H9 (cell line): ENCODE measurements at regions not wholly inside any gene's neighbourhood (a gene's known extent, or its start where the extent isn't known, plus 50 kb on each side); places are given as distances from the start of the nearest gene placed in this dataset.

Experiments
- DNase-seq: peaks from one replicate; pipeline ENCODE4 v3.0.0-alpha.2; 2017
- H2AFZ ChIP-seq: one replicate; pipeline ENCODE4 v1.6.1; 2013; ENCODE audit warnings: mild to moderate bottlenecking, low read length, control low read depth, moderate library complexity
- H2AK5ac ChIP-seq: 2 replicates; pipeline ENCODE4 v1.6.1; 2013; ENCODE audit warnings: low read length, control low read depth, mixed read lengths; ENCODE audit not compliant: insufficient read length
- H2BK120ac ChIP-seq: one replicate; pipeline ENCODE4 v1.6.1; 2013; ENCODE audit warnings: low read depth, mild to moderate bottlenecking, low read length, control low read depth, inconsistent platforms; ENCODE audit not compliant: poor library complexity, severe bottlenecking
- H2BK12ac ChIP-seq: 2 replicates; pipeline ENCODE4 v1.6.1; 2013; ENCODE audit warnings: low read length, control low read depth, mixed read lengths, low read depth; ENCODE audit not compliant: insufficient read length
- H2BK15ac ChIP-seq: 2 replicates; pipeline ENCODE4 v1.6.1; 2013; ENCODE audit warnings: low read depth, low read length, control low read depth
- H2BK20ac ChIP-seq: one replicate; pipeline ENCODE4 v1.6.1; 2013; ENCODE audit warnings: low read depth, mild to moderate bottlenecking, low read length, control low read depth, inconsistent platforms; ENCODE audit not compliant: poor library complexity, severe bottlenecking
- H2BK5ac ChIP-seq: 2 replicates; pipeline ENCODE4 v1.6.1; 2013; ENCODE audit warnings: low read length, control low read depth, mixed read lengths; ENCODE audit not compliant: insufficient read length
- H3K14ac ChIP-seq: 2 replicates; pipeline ENCODE4 v1.6.1; 2013; ENCODE audit warnings: low read length, control low read depth; ENCODE audit not compliant: insufficient read depth
- H3K18ac ChIP-seq: 2 replicates; pipeline ENCODE4 v1.6.1; 2013; ENCODE audit warnings: low read depth, mild to moderate bottlenecking, mixed read lengths, low read length, control low read depth; ENCODE audit not compliant: insufficient read length
- H3K23ac ChIP-seq: 2 replicates; pipeline ENCODE4 v1.6.1; 2013; ENCODE audit warnings: low read length, control low read depth, mixed read lengths, low read depth; ENCODE audit not compliant: insufficient read length
- H3K23me2 ChIP-seq: 2 replicates; pipeline ENCODE4 v1.6.1; 2013; ENCODE audit warnings: low read depth, mild to moderate bottlenecking, mixed read lengths, low read length, control low read depth; ENCODE audit not compliant: insufficient read length, poor library complexity, severe bottlenecking
- H3K27ac ChIP-seq: 2 replicates; pipeline ENCODE4 v1.5.1; 2013; ENCODE audit warnings: low read length, control low read depth, mixed read lengths, low read depth; ENCODE audit not compliant: insufficient read length
- H3K27me3 ChIP-seq: 2 replicates; pipeline ENCODE4 v1.6.1; 2013; ENCODE audit warnings: low read length, control low read depth, inconsistent platforms; ENCODE audit not compliant: insufficient read depth
- H3K4ac ChIP-seq: 2 replicates; pipeline ENCODE4 v1.6.1; 2013; ENCODE audit warnings: low read depth, mild to moderate bottlenecking, control low read depth, inconsistent platforms, low read length, moderate library complexity
- H3K4me1 ChIP-seq: 2 replicates; pipeline ENCODE4 v1.6.1; 2013; ENCODE audit warnings: low read length, control low read depth, inconsistent platforms; ENCODE audit not compliant: insufficient read depth
- H3K4me2 ChIP-seq: 2 replicates; pipeline ENCODE4 v1.6.1; 2013; ENCODE audit warnings: low read length, control low read depth, mixed read lengths; ENCODE audit not compliant: insufficient read length, insufficient read depth
- H3K56ac ChIP-seq: 2 replicates; pipeline ENCODE4 v1.6.1; 2013; ENCODE audit warnings: low read depth, mild to moderate bottlenecking, mixed read lengths, low read length, control low read depth; ENCODE audit not compliant: insufficient read length
- H3K79me1 ChIP-seq: 2 replicates; pipeline ENCODE4 v1.6.1; 2013; ENCODE audit warnings: low read depth, mild to moderate bottlenecking, moderate library complexity, low read length, control low read depth, inconsistent platforms; ENCODE audit not compliant: insufficient read depth, poor library complexity, severe bottlenecking
- H3K79me2 ChIP-seq: 2 replicates; pipeline ENCODE4 v1.6.1; 2013; ENCODE audit warnings: low read length, control low read depth, inconsistent platforms; ENCODE audit not compliant: insufficient read depth
- H3K9ac ChIP-seq: 2 replicates; pipeline ENCODE4 v1.6.1; 2013; ENCODE audit warnings: low read length, control low read depth, mixed read lengths; ENCODE audit not compliant: insufficient read length; ENCODE audit errors: extremely low read depth
- H3K9me3 ChIP-seq: one replicate; pipeline ENCODE4 v1.6.1; 2013; ENCODE audit warnings: low read depth, low read length, inconsistent platforms; ENCODE audit not compliant: control insufficient read depth
- H3T11ph ChIP-seq: one replicate; pipeline ENCODE4 v1.6.1; 2013; ENCODE audit warnings: mild to moderate bottlenecking, low read length, control low read depth, inconsistent platforms
- H4K20me1 ChIP-seq: one replicate; pipeline ENCODE4 v1.6.1; 2013; ENCODE audit not compliant: control insufficient read depth, insufficient read length, insufficient read depth
- H4K5ac ChIP-seq: 2 replicates; pipeline ENCODE4 v1.6.1; 2013; ENCODE audit warnings: low read depth, mild to moderate bottlenecking, mixed read lengths, low read length, control low read depth; ENCODE audit not compliant: insufficient read length
- H4K8ac ChIP-seq: replicated peaks from 2 replicates; pipeline ENCODE4 v1.6.1; 2013; ENCODE audit warnings: low read length, control low read depth, mixed read lengths, low read depth; ENCODE audit not compliant: insufficient read length
- H4K91ac ChIP-seq: 2 replicates; pipeline ENCODE4 v1.6.1; 2013; ENCODE audit warnings: low read depth, mild to moderate bottlenecking, moderate library complexity, mixed read lengths, low read length, control low read depth; ENCODE audit not compliant: insufficient read length
- H3K27ac Mint-ChIP-seq, 3 experiments: 2 replicates in 2 of 3; 3 replicates in 1 of 3; pipeline ENCODE4 v1.8.0; 2020 to 2021; ENCODE audit warnings: mixed read lengths in 3 of 3, mild to moderate bottlenecking in 1 of 3, moderate library complexity in 1 of 3
- H3K27me3 Mint-ChIP-seq: 2 replicates; pipeline ENCODE4 v1.8.0; 2021; ENCODE audit warnings: low read depth, mild to moderate bottlenecking, moderate library complexity, mixed read lengths
- H3K36me3 Mint-ChIP-seq, 3 experiments: 2 replicates in 2 of 3; 3 replicates in 1 of 3; pipeline ENCODE4 v1.8.0; 2020 to 2021; ENCODE audit warnings: low read depth in 3 of 3, mixed read lengths in 3 of 3; ENCODE audit not compliant: insufficient read depth in 1 of 3
- H3K4me1 Mint-ChIP-seq, 2 experiments: 2 replicates each; pipeline ENCODE4 v1.8.0; 2020; ENCODE audit warnings: mixed read lengths in 2 of 2
- H3K4me3 Mint-ChIP-seq, 2 experiments: 2 replicates in 1 of 2; 3 replicates in 1 of 2; pipeline ENCODE4 v1.8.0; 2020 to 2021; ENCODE audit warnings: mild to moderate bottlenecking in 2 of 2, mixed read lengths in 2 of 2, moderate library complexity in 1 of 2
- H3K9me3 Mint-ChIP-seq, 2 experiments: 2 replicates in 1 of 2; 3 replicates in 1 of 2; pipeline ENCODE4 v1.8.0; 2020; ENCODE audit warnings: mild to moderate bottlenecking in 2 of 2, mixed read lengths in 2 of 2, moderate library complexity in 1 of 2
- WGBS: extraction: QIAGEN DNeasy Blood & Tissue Kit; methylation state at CpG from one replicate; pipeline ENCODE4 v1.1.7; 2013; ENCODE audit warnings: missing lambda C conversion rate, low lambda C conversion rate, mixed read lengths; ENCODE audit not compliant: insufficient read length; ENCODE audit errors: extremely low coverage; 5-methylcytosine and 5-hydroxymethylcytosine counted together
- TF ChIP-seq, protein P1 (sequence below): fragments of 200-600 bp; sonication (generic); conservative IDR thresholded peaks from 3 replicates; pipeline ENCODE4 v1.8.0; 2021; ENCODE audit warnings: antibody characterized with exemption, mild to moderate bottlenecking

DNA sequence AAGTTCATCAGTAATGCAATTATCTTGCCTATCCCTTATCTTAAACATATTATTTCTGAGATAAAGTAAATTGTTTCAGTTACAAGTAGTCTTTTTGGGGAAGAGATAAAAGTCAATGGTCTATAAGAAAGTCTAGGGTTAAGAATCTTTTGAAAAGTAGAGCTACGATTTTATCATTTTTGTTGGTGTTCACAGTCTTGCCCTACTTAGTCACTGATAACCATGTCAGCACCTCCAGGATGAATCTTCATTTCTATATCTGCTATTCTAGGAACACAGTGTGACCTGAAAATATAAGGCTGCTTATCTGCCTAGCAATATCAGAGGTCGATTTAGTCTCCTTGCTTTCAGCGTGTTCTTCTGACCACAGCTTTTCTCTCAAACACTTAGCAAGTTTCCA, 1676.5 kb upstream of the PRR20A start:
- no peak overlapping the region for H3K27ac ChIP-seq
- H2AFZ ChIP-seq, result no peak overlapping the region
- no peak overlapping the region for H3K18ac ChIP-seq
- Mint-ChIP-seq H3K4me1 (peaks cover 5% of the 10 kb centered on the region in 2 experiments; a peak in 3 of 4 replicates), H3K27ac (no peak overlapping the region), H3K4me3 (no peak overlapping the region), H3K27me3 (no peaks in the 10 kb centered on the region), H3K9me3 (no peaks in the 10 kb centered on the region), H3K36me3 (no peaks in the 10 kb centered on the region)
- no CpG with 5 or more reads among the region's 3 CpGs for WGBS
- H2BK12ac ChIP-seq, result no peak overlapping the region
- H2BK120ac ChIP-seq, result no peak overlapping the region
- no peak overlapping the region for H3T11ph ChIP-seq
- no peak overlapping the region for H2BK5ac ChIP-seq
- H3K14ac ChIP-seq, result no peak overlapping the region
- H3K4me2 ChIP-seq, result no peak overlapping the region
- H4K20me1 ChIP-seq, result no peaks in the 10 kb centered on the region
- H3K27me3 ChIP-seq, result no peaks in the 10 kb centered on the region
- no peak for DNase-seq
- H3K23ac ChIP-seq, result no peak overlapping the region
- no peak overlapping the region for H4K5ac ChIP-seq
- H3K56ac ChIP-seq, result no peak overlapping the region
- no peak overlapping the region for H3K9ac ChIP-seq
- H3K9me3 ChIP-seq, result no peaks in the 10 kb centered on the region
- no peaks in the 10 kb centered on the region for H3K79me2 ChIP-seq
- no peak overlapping the region for H2BK20ac ChIP-seq
- H3K79me1 ChIP-seq, result no peaks in the 10 kb centered on the region
- H4K8ac ChIP-seq, result no peak overlapping the region
- H2AK5ac ChIP-seq, result no peak overlapping the region
- no peak overlapping the region for H2BK15ac ChIP-seq
- H3K23me2 ChIP-seq, result no peaks in the 10 kb centered on the region
- H3K4me1 ChIP-seq, result no peaks in the 10 kb centered on the region
- TF ChIP-seq, protein P1, sequence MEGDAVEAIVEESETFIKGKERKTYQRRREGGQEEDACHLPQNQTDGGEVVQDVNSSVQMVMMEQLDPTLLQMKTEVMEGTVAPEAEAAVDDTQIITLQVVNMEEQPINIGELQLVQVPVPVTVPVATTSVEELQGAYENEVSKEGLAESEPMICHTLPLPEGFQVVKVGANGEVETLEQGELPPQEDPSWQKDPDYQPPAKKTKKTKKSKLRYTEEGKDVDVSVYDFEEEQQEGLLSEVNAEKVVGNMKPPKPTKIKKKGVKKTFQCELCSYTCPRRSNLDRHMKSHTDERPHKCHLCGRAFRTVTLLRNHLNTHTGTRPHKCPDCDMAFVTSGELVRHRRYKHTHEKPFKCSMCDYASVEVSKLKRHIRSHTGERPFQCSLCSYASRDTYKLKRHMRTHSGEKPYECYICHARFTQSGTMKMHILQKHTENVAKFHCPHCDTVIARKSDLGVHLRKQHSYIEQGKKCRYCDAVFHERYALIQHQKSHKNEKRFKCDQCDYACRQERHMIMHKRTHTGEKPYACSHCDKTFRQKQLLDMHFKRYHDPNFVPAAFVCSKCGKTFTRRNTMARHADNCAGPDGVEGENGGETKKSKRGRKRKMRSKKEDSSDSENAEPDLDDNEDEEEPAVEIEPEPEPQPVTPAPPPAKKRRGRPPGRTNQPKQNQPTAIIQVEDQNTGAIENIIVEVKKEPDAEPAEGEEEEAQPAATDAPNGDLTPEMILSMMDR, result no peak
- H4K91ac ChIP-seq, result no peak overlapping the region
- no peak overlapping the region for H3K4ac ChIP-seq
